H9 (cell line): ENCODE measurements at regions not wholly inside any gene's neighbourhood (a gene's known extent, or its start where the extent isn't known, plus 50 kb on each side); places are given as distances from the start of the nearest gene placed in this dataset.

Source experiments
- DNase-seq: peaks from one replicate; pipeline ENCODE4 v3.0.0-alpha.2; 2017
- H2AFZ ChIP-seq: one replicate; pipeline ENCODE4 v1.6.1; 2013; ENCODE audit warnings: mild to moderate bottlenecking, low read length, control low read depth, moderate library complexity
- H2AK5ac ChIP-seq: 2 replicates; pipeline ENCODE4 v1.6.1; 2013; ENCODE audit warnings: low read length, control low read depth, mixed read lengths; ENCODE audit not compliant: insufficient read length
- H2BK120ac ChIP-seq: one replicate; pipeline ENCODE4 v1.6.1; 2013; ENCODE audit warnings: low read depth, mild to moderate bottlenecking, low read length, control low read depth, inconsistent platforms; ENCODE audit not compliant: poor library complexity, severe bottlenecking
- H2BK12ac ChIP-seq: 2 replicates; pipeline ENCODE4 v1.6.1; 2013; ENCODE audit warnings: low read length, control low read depth, mixed read lengths, low read depth; ENCODE audit not compliant: insufficient read length
- H2BK15ac ChIP-seq: 2 replicates; pipeline ENCODE4 v1.6.1; 2013; ENCODE audit warnings: low read depth, low read length, control low read depth
- H2BK20ac ChIP-seq: one replicate; pipeline ENCODE4 v1.6.1; 2013; ENCODE audit warnings: low read depth, mild to moderate bottlenecking, low read length, control low read depth, inconsistent platforms; ENCODE audit not compliant: poor library complexity, severe bottlenecking
- H2BK5ac ChIP-seq: 2 replicates; pipeline ENCODE4 v1.6.1; 2013; ENCODE audit warnings: low read length, control low read depth, mixed read lengths; ENCODE audit not compliant: insufficient read length
- H3K14ac ChIP-seq: 2 replicates; pipeline ENCODE4 v1.6.1; 2013; ENCODE audit warnings: low read length, control low read depth; ENCODE audit not compliant: insufficient read depth
- H3K18ac ChIP-seq: 2 replicates; pipeline ENCODE4 v1.6.1; 2013; ENCODE audit warnings: low read depth, mild to moderate bottlenecking, mixed read lengths, low read length, control low read depth; ENCODE audit not compliant: insufficient read length
- H3K23ac ChIP-seq: 2 replicates; pipeline ENCODE4 v1.6.1; 2013; ENCODE audit warnings: low read length, control low read depth, mixed read lengths, low read depth; ENCODE audit not compliant: insufficient read length
- H3K23me2 ChIP-seq: 2 replicates; pipeline ENCODE4 v1.6.1; 2013; ENCODE audit warnings: low read depth, mild to moderate bottlenecking, mixed read lengths, low read length, control low read depth; ENCODE audit not compliant: insufficient read length, poor library complexity, severe bottlenecking
- H3K27ac ChIP-seq: 2 replicates; pipeline ENCODE4 v1.5.1; 2013; ENCODE audit warnings: low read length, control low read depth, mixed read lengths, low read depth; ENCODE audit not compliant: insufficient read length
- H3K27me3 ChIP-seq: 2 replicates; pipeline ENCODE4 v1.6.1; 2013; ENCODE audit warnings: low read length, control low read depth, inconsistent platforms; ENCODE audit not compliant: insufficient read depth
- H3K4ac ChIP-seq: 2 replicates; pipeline ENCODE4 v1.6.1; 2013; ENCODE audit warnings: low read depth, mild to moderate bottlenecking, control low read depth, inconsistent platforms, low read length, moderate library complexity
- H3K4me1 ChIP-seq: 2 replicates; pipeline ENCODE4 v1.6.1; 2013; ENCODE audit warnings: low read length, control low read depth, inconsistent platforms; ENCODE audit not compliant: insufficient read depth
- H3K4me2 ChIP-seq: 2 replicates; pipeline ENCODE4 v1.6.1; 2013; ENCODE audit warnings: low read length, control low read depth, mixed read lengths; ENCODE audit not compliant: insufficient read length, insufficient read depth
- H3K56ac ChIP-seq: 2 replicates; pipeline ENCODE4 v1.6.1; 2013; ENCODE audit warnings: low read depth, mild to moderate bottlenecking, mixed read lengths, low read length, control low read depth; ENCODE audit not compliant: insufficient read length
- H3K79me1 ChIP-seq: 2 replicates; pipeline ENCODE4 v1.6.1; 2013; ENCODE audit warnings: low read depth, mild to moderate bottlenecking, moderate library complexity, low read length, control low read depth, inconsistent platforms; ENCODE audit not compliant: insufficient read depth, poor library complexity, severe bottlenecking
- H3K79me2 ChIP-seq: 2 replicates; pipeline ENCODE4 v1.6.1; 2013; ENCODE audit warnings: low read length, control low read depth, inconsistent platforms; ENCODE audit not compliant: insufficient read depth
- H3K9ac ChIP-seq: 2 replicates; pipeline ENCODE4 v1.6.1; 2013; ENCODE audit warnings: low read length, control low read depth, mixed read lengths; ENCODE audit not compliant: insufficient read length; ENCODE audit errors: extremely low read depth
- H3K9me3 ChIP-seq: one replicate; pipeline ENCODE4 v1.6.1; 2013; ENCODE audit warnings: low read depth, low read length, inconsistent platforms; ENCODE audit not compliant: control insufficient read depth
- H3T11ph ChIP-seq: one replicate; pipeline ENCODE4 v1.6.1; 2013; ENCODE audit warnings: mild to moderate bottlenecking, low read length, control low read depth, inconsistent platforms
- H4K20me1 ChIP-seq: one replicate; pipeline ENCODE4 v1.6.1; 2013; ENCODE audit not compliant: control insufficient read depth, insufficient read length, insufficient read depth
- H4K5ac ChIP-seq: 2 replicates; pipeline ENCODE4 v1.6.1; 2013; ENCODE audit warnings: low read depth, mild to moderate bottlenecking, mixed read lengths, low read length, control low read depth; ENCODE audit not compliant: insufficient read length
- H4K8ac ChIP-seq: replicated peaks from 2 replicates; pipeline ENCODE4 v1.6.1; 2013; ENCODE audit warnings: low read length, control low read depth, mixed read lengths, low read depth; ENCODE audit not compliant: insufficient read length
- H4K91ac ChIP-seq: 2 replicates; pipeline ENCODE4 v1.6.1; 2013; ENCODE audit warnings: low read depth, mild to moderate bottlenecking, moderate library complexity, mixed read lengths, low read length, control low read depth; ENCODE audit not compliant: insufficient read length
- H3K27ac Mint-ChIP-seq, 3 experiments: 2 replicates in 2 of 3; 3 replicates in 1 of 3; pipeline ENCODE4 v1.8.0; 2020 to 2021; ENCODE audit warnings: mixed read lengths in 3 of 3, mild to moderate bottlenecking in 1 of 3, moderate library complexity in 1 of 3
- H3K27me3 Mint-ChIP-seq: 2 replicates; pipeline ENCODE4 v1.8.0; 2021; ENCODE audit warnings: low read depth, mild to moderate bottlenecking, moderate library complexity, mixed read lengths
- H3K36me3 Mint-ChIP-seq, 3 experiments: 2 replicates in 2 of 3; 3 replicates in 1 of 3; pipeline ENCODE4 v1.8.0; 2020 to 2021; ENCODE audit warnings: low read depth in 3 of 3, mixed read lengths in 3 of 3; ENCODE audit not compliant: insufficient read depth in 1 of 3
- H3K4me1 Mint-ChIP-seq, 2 experiments: 2 replicates each; pipeline ENCODE4 v1.8.0; 2020; ENCODE audit warnings: mixed read lengths in 2 of 2
- H3K4me3 Mint-ChIP-seq, 2 experiments: 2 replicates in 1 of 2; 3 replicates in 1 of 2; pipeline ENCODE4 v1.8.0; 2020 to 2021; ENCODE audit warnings: mild to moderate bottlenecking in 2 of 2, mixed read lengths in 2 of 2, moderate library complexity in 1 of 2
- H3K9me3 Mint-ChIP-seq, 2 experiments: 2 replicates in 1 of 2; 3 replicates in 1 of 2; pipeline ENCODE4 v1.8.0; 2020; ENCODE audit warnings: mild to moderate bottlenecking in 2 of 2, mixed read lengths in 2 of 2, moderate library complexity in 1 of 2
- WGBS: extraction: QIAGEN DNeasy Blood & Tissue Kit; methylation state at CpG from one replicate; pipeline ENCODE4 v1.1.7; 2013; ENCODE audit warnings: missing lambda C conversion rate, low lambda C conversion rate, mixed read lengths; ENCODE audit not compliant: insufficient read length; ENCODE audit errors: extremely low coverage; 5-methylcytosine and 5-hydroxymethylcytosine counted together
- TF ChIP-seq, protein P1 (sequence below): fragments of 200-600 bp; sonication (generic); conservative IDR thresholded peaks from 3 replicates; pipeline ENCODE4 v1.8.0; 2021; ENCODE audit warnings: antibody characterized with exemption, mild to moderate bottlenecking

DNA sequence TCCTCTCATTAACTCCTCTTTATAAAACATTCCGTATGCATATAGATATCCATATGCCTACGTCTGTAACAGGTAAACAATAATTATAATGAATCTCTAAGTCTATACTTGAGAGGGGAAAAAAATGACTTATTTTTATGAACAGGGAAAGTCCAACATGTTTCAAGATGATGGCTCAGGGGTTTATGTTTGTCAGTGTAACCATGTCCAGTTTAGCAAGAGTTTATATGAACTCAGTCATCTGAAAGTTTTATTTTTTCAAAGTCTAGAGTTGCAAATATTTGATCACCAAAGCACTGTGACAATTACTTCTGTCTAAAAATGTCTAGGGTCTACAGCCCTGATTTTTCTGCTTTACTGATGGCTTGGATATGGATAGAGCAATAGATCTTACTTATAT, 559.4 kb upstream of the KCNMB2 start:
- Histone ChIP-seq H4K5ac (no peak overlapping the region), H4K91ac (no peak overlapping the region), H2BK12ac (no peak overlapping the region), H3K14ac (no peak overlapping the region), H2AK5ac (no peak overlapping the region), H2BK20ac (no peak overlapping the region), H3K23me2 (no peaks in the 10 kb centered on the region), H2BK15ac (no peak overlapping the region), H3K23ac (no peak overlapping the region), H3K18ac (no peak overlapping the region), H3K4ac (no peak overlapping the region), H3K4me1 (no peaks in the 10 kb centered on the region), H4K8ac (no peak overlapping the region), H3K79me1 (no peaks in the 10 kb centered on the region), H3K56ac (no peak overlapping the region), H3K9ac (no peak overlapping the region), H3K4me2 (no peak overlapping the region), H3K79me2 (no peaks in the 10 kb centered on the region), H3K27me3 (no peaks in the 10 kb centered on the region), H3K27ac (no peak overlapping the region), H3T11ph (no peak overlapping the region), H2BK5ac (no peak overlapping the region), H2BK120ac (no peak overlapping the region), H2AFZ (no peak overlapping the region), H4K20me1 (no peaks in the 10 kb centered on the region), H3K9me3 (no peaks in the 10 kb centered on the region)
- no CpG with 5 or more reads among the region's 2 CpGs for WGBS
- Mint-ChIP-seq H3K4me3 (no peak overlapping the region), H3K4me1 (no peaks in the 10 kb centered on the region), H3K27ac (no peak overlapping the region), H3K36me3 (no peaks in the 10 kb centered on the region), H3K9me3 (no peaks in the 10 kb centered on the region), H3K27me3 (no peaks in the 10 kb centered on the region)
- TF ChIP-seq, protein P1, sequence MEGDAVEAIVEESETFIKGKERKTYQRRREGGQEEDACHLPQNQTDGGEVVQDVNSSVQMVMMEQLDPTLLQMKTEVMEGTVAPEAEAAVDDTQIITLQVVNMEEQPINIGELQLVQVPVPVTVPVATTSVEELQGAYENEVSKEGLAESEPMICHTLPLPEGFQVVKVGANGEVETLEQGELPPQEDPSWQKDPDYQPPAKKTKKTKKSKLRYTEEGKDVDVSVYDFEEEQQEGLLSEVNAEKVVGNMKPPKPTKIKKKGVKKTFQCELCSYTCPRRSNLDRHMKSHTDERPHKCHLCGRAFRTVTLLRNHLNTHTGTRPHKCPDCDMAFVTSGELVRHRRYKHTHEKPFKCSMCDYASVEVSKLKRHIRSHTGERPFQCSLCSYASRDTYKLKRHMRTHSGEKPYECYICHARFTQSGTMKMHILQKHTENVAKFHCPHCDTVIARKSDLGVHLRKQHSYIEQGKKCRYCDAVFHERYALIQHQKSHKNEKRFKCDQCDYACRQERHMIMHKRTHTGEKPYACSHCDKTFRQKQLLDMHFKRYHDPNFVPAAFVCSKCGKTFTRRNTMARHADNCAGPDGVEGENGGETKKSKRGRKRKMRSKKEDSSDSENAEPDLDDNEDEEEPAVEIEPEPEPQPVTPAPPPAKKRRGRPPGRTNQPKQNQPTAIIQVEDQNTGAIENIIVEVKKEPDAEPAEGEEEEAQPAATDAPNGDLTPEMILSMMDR = no peak
- DNase-seq = no peak
